ENCODE measurements at regions not wholly inside any gene's neighbourhood (a gene's known extent, or its start where the extent isn't known, plus 50 kb on each side); places are given as distances from the start of the nearest gene placed in this dataset.

DNA sequence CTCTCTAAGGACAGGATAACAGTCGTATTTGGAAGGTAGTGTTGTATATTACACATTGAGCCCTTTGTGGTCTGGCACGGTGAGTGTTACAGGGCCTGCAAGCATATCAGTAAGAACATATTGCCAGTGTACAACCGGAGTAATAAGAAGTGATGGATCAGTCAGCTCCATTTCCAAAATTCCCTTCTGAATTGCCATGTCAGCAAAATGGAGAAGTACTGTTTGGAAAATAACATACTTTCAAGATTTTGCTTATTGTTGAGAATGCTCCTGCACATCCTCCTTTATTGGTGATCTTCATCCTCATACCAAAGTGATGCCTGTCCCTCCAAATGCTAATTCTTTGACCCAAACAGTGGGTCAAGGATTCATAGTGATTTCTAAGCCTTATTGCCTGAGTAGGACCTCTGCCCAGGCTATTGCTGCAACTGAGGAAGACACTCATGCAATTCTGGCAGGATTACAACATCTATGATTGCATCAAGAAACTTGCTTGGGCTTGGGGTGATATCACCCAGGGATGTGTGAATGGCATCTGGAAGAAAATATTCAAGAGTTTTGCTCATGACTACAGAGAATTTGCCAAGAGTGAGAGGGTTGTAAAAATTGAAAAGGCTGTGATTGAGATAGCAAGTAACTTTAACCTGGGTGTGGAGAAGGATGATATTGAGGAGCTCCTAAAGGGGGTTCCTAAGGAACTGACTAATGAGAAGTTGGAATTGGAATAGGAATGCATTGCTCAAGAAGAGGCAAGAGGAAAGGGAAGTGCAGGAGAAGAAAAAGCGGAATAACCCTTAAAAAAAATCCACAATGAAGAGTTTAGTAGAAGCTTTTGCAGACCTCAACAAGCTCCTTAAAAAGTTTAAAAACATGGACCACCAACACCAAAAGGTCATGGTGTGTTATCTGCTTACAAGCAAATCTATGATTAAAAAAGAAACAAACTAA is 452.2 kb upstream of the SORCS1 start:
- TF ChIP-seq, protein P1, sequence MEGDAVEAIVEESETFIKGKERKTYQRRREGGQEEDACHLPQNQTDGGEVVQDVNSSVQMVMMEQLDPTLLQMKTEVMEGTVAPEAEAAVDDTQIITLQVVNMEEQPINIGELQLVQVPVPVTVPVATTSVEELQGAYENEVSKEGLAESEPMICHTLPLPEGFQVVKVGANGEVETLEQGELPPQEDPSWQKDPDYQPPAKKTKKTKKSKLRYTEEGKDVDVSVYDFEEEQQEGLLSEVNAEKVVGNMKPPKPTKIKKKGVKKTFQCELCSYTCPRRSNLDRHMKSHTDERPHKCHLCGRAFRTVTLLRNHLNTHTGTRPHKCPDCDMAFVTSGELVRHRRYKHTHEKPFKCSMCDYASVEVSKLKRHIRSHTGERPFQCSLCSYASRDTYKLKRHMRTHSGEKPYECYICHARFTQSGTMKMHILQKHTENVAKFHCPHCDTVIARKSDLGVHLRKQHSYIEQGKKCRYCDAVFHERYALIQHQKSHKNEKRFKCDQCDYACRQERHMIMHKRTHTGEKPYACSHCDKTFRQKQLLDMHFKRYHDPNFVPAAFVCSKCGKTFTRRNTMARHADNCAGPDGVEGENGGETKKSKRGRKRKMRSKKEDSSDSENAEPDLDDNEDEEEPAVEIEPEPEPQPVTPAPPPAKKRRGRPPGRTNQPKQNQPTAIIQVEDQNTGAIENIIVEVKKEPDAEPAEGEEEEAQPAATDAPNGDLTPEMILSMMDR (IDR thresholded peaks at IDR 0.05 in 8 of 11, conservative IDR thresholded peaks at IDR 0.05 in 3 of 11) = no peak
- TF ChIP-seq POLR2AphosphoS5 (IDR thresholded peaks at IDR 0.05) (no peak), POLR2A (IDR thresholded peaks at IDR 0.05) (no peak)

All from spleen (tissue), 7 donors.